ENCODE measurements at regions not wholly inside any gene's neighbourhood (a gene's known extent, or its start where the extent isn't known, plus 50 kb on each side); places are given as distances from the start of the nearest gene placed in this dataset.

DNA sequence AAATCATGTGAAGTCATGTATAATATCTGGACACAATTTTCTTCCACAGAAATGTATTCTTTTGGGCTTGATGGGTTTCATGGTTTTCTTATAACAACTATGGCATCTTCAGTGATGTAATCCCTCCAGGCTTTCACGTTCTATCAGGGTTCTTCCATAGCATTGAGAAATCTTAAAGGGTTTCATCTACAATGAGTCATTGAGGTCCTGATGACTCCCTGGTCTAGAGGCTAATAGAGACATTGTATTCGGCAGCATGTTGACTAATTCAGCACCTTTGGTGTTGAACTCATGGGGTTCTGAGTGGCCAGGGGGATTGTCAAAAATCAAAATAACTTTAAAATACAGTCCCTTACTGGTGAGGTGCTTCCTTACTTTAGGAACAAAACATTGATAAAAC, 614.0 kb upstream of the CRIM1 start:
- TF ChIP-seq, protein P1, sequence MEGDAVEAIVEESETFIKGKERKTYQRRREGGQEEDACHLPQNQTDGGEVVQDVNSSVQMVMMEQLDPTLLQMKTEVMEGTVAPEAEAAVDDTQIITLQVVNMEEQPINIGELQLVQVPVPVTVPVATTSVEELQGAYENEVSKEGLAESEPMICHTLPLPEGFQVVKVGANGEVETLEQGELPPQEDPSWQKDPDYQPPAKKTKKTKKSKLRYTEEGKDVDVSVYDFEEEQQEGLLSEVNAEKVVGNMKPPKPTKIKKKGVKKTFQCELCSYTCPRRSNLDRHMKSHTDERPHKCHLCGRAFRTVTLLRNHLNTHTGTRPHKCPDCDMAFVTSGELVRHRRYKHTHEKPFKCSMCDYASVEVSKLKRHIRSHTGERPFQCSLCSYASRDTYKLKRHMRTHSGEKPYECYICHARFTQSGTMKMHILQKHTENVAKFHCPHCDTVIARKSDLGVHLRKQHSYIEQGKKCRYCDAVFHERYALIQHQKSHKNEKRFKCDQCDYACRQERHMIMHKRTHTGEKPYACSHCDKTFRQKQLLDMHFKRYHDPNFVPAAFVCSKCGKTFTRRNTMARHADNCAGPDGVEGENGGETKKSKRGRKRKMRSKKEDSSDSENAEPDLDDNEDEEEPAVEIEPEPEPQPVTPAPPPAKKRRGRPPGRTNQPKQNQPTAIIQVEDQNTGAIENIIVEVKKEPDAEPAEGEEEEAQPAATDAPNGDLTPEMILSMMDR (IDR thresholded peaks at IDR 0.05), result no peak
- TF ChIP-seq POLR2A (IDR thresholded peaks at IDR 0.05), result no peak
